ENCODE measurements at regions not wholly inside any gene's neighbourhood (a gene's known extent, or its start where the extent isn't known, plus 50 kb on each side); places are given as distances from the start of the nearest gene placed in this dataset.
"Not testable (repeated sequence)": the region's sequence is repeated elsewhere in the genome, so short reads cannot be mapped to it uniquely, and the experiment has no call there.

DNA sequence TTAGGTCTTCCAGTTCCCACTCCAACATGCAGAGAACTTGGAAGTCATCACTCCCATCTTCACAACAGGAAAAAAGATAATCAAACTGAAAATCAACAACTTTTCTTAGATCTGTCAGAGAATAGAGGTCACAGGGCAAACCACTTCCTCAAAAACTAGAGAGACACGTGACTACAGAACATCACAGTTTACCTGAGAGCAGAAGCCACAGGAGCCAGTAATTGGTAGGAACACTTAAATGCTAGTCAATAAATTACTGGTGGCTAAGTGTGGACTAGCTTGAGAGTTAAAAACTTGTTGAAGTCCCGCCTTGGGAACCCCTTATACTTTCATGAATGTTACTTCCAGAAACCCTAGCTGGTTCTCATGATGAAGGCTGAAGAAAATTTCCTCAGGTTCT lies 81.1 kb downstream of the THSD1 start:
- intact Hi-C loops (cut with DNase I, micrococcal nuclease); H3K9me3 Mint-ChIP-seq (ENCODE audit: low read depth); H3K4me3 Mint-ChIP-seq; H3K36me3 Mint-ChIP-seq (ENCODE audit: low read depth); CTCF ChIA-PET; DNase-seq; H3K4me1 Mint-ChIP-seq; POLR2A ChIA-PET; ATAC-seq; H3K27ac Mint-ChIP-seq; H3K27me3 Mint-ChIP-seq: not testable (repeated sequence)

DNA sequence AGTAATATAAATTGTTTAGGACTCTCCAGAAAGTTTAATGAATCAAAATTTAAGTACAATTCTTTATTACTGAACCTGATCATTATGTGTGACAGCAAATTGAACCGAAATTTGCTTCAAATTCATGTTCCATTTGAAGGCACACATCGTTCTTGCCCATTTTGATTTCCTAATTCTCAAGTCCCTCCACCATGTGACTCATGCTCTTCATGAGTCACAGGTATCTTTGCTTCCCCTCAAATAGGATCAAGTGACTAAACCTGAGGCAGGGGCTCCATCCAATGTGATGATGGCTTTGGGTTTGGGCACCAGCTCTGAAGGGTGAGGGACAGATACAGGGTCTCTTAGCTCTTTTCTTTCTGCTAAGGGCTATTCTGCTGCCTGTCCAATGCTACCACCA lies 86.1 kb downstream of the THSD1 start:
- H3K27me3 Mint-ChIP-seq = peaks cover 9% of the 10 kb centered on the region
- ATAC-seq (no peak), DNase-seq (no peak)
- no peaks in the 10 kb centered on the region for H3K36me3 Mint-ChIP-seq (ENCODE audit: low read depth)
- intact Hi-C loops (cut with DNase I, micrococcal nuclease) = no loop called here
- POLR2A ChIA-PET = no interaction called here
- H3K4me1 Mint-ChIP-seq = peaks cover 1% of the 10 kb centered on the region
- H3K9me3 Mint-ChIP-seq (ENCODE audit: low read depth) = peaks cover 2% of the 10 kb centered on the region
- no peak overlapping the region for H3K4me3 Mint-ChIP-seq
- CTCF ChIA-PET = no interaction called here
- no peak overlapping the region for H3K27ac Mint-ChIP-seq

DNA sequence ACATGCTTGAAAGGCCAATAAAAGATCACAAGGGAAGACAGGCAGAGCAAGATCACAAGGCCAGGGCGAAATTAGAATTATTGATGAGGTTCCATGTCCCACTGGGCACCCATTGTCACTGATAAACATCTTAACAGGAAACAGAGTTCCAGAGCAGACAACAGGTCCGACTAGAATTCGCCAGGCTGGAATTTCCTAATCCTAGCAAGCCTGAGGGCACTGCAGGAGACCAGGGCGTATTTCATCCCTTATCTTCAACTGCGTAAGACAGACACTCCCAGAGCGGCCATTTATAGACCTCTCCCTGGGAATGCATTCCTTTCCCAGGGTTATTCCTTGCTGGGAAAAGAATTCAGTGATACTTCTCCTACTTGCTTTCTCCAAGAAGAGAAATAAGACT lies 96.1 kb downstream of the THSD1 start:
- intact Hi-C loops (cut with DNase I, micrococcal nuclease); H3K36me3 Mint-ChIP-seq (ENCODE audit: low read depth); H3K4me1 Mint-ChIP-seq; H3K27me3 Mint-ChIP-seq; ATAC-seq; H3K27ac Mint-ChIP-seq; DNase-seq; CTCF ChIA-PET; POLR2A ChIA-PET; H3K4me3 Mint-ChIP-seq: not testable (repeated sequence)
- peaks cover 11% of the 10 kb centered on the region for H3K9me3 Mint-ChIP-seq (ENCODE audit: low read depth)

DNA sequence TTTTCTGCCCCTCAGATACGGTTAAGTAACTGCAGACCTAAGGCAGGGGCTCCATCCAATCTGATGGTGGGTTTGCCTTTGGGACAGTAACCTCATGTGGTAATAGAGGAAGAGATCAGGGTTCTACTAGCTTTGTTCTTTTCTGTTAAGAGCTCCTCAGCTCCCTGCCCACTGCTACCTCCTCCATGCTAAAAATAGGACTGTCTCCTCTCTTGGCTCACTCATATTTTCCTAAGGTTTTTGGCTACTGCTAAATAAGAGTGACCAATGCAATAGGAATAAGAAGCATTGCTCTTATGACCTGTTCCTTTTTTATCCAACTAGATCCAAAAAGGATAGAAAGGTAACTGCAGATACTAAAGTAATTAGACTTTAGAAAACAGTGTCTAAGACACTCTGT lies 99.6 kb downstream of the THSD1 start:
- H3K27ac Mint-ChIP-seq; H3K9me3 Mint-ChIP-seq (ENCODE audit: low read depth); POLR2A ChIA-PET; ATAC-seq; H3K4me1 Mint-ChIP-seq; DNase-seq; H3K27me3 Mint-ChIP-seq; H3K36me3 Mint-ChIP-seq (ENCODE audit: low read depth); CTCF ChIA-PET; intact Hi-C loops (cut with DNase I, micrococcal nuclease); H3K4me3 Mint-ChIP-seq: not testable (repeated sequence)

DNA sequence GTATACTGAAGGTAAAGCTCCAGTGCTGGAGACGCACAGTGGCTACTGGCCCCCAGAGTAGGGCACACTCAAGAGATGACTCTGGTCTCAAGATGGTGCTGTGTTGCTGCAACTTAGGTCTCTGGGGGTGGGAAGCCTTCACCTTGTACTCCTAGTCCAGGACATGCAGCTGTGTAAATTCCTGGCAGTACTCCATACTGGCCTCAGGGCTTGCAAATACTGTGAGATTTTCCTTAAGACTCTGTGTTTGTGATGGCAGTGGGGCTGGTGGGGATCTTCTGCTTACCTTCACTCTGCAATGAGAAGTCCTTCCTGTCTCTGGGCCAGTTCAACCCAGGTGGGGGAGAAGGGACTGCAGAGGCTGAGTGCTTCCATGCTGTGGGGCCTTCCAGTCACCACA lies 102.9 kb downstream of the THSD1 start:
- H3K9me3 Mint-ChIP-seq (ENCODE audit: low read depth); H3K27ac Mint-ChIP-seq; H3K36me3 Mint-ChIP-seq (ENCODE audit: low read depth); intact Hi-C loops (cut with DNase I, micrococcal nuclease); H3K27me3 Mint-ChIP-seq; H3K4me1 Mint-ChIP-seq; POLR2A ChIA-PET; DNase-seq; CTCF ChIA-PET; ATAC-seq; H3K4me3 Mint-ChIP-seq: not testable (repeated sequence)

DNA sequence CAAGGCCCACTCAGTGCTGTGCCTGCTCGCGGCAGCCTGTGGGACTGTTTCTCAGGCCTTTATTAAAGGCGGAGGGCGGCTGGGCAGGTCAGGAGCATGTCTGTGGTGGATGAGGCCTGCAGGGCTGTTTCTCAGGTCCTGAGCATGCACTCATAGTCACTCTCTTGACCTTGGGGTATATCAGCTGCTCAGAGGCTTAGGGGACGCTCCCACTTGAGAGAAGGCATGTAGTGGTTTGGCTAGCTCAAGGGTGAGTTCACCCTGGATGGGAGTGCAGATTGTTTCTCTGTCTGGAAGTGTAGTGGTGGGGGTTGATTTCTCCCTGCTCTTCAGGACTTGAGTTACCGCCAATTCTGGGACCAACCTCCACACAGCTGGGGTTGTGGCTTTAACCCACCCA lies 103.3 kb downstream of the THSD1 start:
- intact Hi-C loops (cut with DNase I, micrococcal nuclease); POLR2A ChIA-PET; H3K27me3 Mint-ChIP-seq; ATAC-seq; H3K27ac Mint-ChIP-seq; H3K4me1 Mint-ChIP-seq; H3K4me3 Mint-ChIP-seq; CTCF ChIA-PET; H3K36me3 Mint-ChIP-seq (ENCODE audit: low read depth); H3K9me3 Mint-ChIP-seq (ENCODE audit: low read depth); DNase-seq: not testable (repeated sequence)

DNA sequence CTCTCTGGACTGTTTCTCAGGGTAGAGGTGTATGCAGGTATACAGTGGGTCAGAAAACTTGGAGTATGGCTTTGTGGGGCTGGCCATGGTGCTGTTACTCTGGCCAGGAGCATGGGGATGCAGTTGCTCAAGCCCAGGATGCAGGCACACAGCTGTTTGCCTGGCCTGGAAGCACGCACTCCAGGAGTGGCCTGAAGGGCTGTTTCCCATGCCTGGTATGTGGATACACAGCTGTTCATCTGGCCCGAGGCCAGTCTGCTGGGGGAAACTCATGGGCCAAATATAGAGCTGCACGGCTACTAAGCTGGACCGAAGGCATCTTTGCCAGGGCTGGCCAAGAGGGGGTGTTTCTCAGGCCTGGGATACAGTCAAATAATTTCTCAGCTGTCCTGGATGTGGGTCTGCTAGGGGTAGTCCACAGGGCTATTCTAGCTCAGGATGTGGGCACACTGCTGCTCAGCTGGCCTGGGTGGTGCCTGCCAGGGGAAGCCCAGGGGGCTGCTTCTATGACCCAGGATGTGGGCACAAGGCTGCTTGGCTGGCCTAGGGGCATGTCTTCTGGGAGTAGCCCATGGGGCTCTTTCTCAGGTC lies 104.1 kb downstream of the THSD1 start:
- intact Hi-C loops (cut with DNase I, micrococcal nuclease); H3K27me3 Mint-ChIP-seq; ATAC-seq; H3K27ac Mint-ChIP-seq; H3K4me1 Mint-ChIP-seq; H3K4me3 Mint-ChIP-seq; DNase-seq; H3K9me3 Mint-ChIP-seq (ENCODE audit: low read depth); H3K36me3 Mint-ChIP-seq (ENCODE audit: low read depth); CTCF ChIA-PET; POLR2A ChIA-PET: not testable (repeated sequence)

DNA sequence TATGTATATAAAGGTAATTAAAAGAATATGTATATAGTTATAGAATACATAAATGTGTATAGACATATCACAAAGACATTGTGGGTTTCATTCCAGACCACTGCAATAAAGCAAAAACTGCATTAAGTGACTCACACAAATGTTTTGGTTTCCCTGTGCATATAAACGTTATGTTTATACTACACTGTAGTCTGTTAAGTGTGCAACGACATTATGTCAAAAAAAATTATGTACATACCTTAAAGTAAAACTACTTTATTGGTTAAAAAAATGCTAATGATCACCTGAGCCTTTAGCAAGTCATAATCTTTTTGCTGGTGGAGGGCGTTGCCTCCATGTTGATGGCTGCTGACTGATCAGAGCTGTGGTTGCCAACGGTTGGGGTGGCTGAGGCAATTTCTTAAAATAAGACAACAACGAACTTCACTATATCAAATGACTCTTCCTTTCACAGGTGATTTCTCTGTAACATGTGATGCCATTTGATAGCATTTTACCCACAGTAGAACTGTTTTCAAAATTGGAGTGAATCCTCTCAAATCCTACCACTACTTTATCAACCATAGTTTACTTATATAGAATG lies 107.8 kb downstream of the THSD1 start:
- POLR2A ChIA-PET; DNase-seq; H3K27ac Mint-ChIP-seq; H3K4me3 Mint-ChIP-seq; ATAC-seq; H3K4me1 Mint-ChIP-seq; H3K36me3 Mint-ChIP-seq (ENCODE audit: low read depth); H3K27me3 Mint-ChIP-seq; CTCF ChIA-PET; intact Hi-C loops (cut with DNase I, micrococcal nuclease); H3K9me3 Mint-ChIP-seq (ENCODE audit: low read depth): not testable (repeated sequence)

DNA sequence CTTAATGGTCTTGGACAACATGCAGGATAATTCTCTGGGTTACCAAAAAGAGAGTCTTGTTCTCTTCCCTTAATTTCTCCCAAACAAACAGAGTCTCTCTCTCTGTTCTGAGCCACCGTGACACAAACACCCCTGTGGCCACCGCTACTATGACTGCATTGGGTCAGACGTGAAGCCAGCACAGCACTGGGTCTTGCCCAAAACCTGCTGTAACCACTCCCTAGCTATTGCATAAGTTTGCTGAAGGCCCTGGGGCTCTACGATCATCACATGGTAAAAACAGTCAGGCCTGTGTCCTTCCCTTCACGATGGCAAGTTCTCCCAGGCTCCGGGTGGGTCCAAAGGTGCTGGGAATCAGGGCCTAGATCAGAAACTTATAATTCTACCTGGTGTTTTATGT lies 117.1 kb downstream of the THSD1 start:
- H3K27ac Mint-ChIP-seq; ATAC-seq; H3K36me3 Mint-ChIP-seq (ENCODE audit: low read depth); H3K4me1 Mint-ChIP-seq; intact Hi-C loops (cut with DNase I, micrococcal nuclease); H3K27me3 Mint-ChIP-seq; H3K4me3 Mint-ChIP-seq; DNase-seq; POLR2A ChIA-PET; H3K9me3 Mint-ChIP-seq (ENCODE audit: low read depth); CTCF ChIA-PET: not testable (repeated sequence)

DNA sequence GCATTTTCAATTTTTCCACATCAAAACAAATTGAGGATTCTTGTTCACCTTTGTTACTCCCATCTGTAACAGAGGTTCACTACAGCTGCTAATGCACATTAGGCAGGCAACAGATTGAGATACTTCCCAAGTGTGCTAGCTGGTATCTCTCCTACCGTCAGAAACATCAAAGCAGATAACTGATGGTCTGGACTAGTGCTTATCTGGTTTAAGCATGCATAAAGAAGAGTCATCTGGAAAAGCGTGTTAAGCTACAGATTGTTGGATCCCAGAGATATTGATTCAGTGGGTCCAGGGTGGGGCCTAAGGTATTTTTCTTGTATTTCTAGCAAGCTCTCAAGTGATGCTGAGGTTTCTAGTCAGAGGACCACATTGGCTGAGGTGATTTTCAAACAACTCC lies 122.0 kb upstream of the NEK3 start:
- H3K36me3 Mint-ChIP-seq (ENCODE audit: low read depth); CTCF ChIA-PET; ATAC-seq; H3K4me3 Mint-ChIP-seq; H3K4me1 Mint-ChIP-seq; H3K27ac Mint-ChIP-seq; DNase-seq; H3K9me3 Mint-ChIP-seq (ENCODE audit: low read depth); POLR2A ChIA-PET; intact Hi-C loops (cut with DNase I, micrococcal nuclease); H3K27me3 Mint-ChIP-seq: not testable (repeated sequence)

DNA sequence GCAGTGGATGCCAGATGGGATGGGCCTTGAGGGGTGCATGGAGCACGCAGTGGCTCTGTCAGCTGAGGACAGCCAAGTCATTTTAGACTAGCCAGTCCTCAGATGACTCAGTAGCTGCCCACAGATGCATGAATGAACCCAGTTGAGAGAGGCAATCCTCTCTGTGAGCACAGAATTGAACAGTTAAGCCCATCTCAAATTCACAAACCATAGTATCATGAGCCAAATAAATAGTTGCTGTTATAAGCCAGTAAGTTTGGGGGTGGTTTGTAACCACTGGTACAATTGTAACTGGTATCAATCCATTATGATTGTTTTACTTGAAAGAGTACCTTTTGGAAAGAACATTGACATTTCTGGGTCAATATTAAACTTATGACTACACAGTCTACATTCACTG lies 120.0 kb upstream of the NEK3 start:
- CTCF ChIA-PET, POLR2A ChIA-PET: not testable (repeated sequence)

DNA sequence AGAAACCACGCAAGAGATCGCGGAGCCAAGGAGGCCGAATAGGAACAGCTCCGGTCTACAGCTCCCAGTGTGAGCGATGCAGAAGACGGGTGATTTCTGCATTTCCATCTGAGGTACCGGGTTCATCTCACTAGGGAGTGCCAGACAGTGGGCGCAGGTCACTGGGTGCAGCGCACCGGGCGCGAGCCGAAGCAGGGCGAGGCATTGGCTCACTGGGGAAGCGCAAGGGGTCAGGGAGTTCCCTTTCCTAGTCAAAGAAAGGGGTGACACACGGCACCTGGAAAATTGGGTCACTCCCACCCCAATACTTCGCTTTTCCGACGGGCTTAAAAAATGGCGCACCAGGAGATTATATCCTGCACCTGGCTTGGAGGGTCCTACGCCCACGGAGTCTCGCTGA lies 94.9 kb upstream of the NEK3 start:
- CTCF ChIA-PET; H3K27ac Mint-ChIP-seq; intact Hi-C loops (cut with DNase I, micrococcal nuclease); H3K36me3 Mint-ChIP-seq (ENCODE audit: low read depth); H3K9me3 Mint-ChIP-seq (ENCODE audit: low read depth); H3K4me3 Mint-ChIP-seq; H3K4me1 Mint-ChIP-seq; DNase-seq; POLR2A ChIA-PET; ATAC-seq; H3K27me3 Mint-ChIP-seq: not testable (repeated sequence)

More for the DNA sequence above, 120.0 kb upstream of the NEK3 start:
- H3K27me3 Mint-ChIP-seq; H3K27ac Mint-ChIP-seq; H3K4me1 Mint-ChIP-seq; DNase-seq; H3K36me3 Mint-ChIP-seq (ENCODE audit: low read depth); intact Hi-C loops (cut with DNase I, micrococcal nuclease); H3K4me3 Mint-ChIP-seq; ATAC-seq; H3K9me3 Mint-ChIP-seq (ENCODE audit: low read depth): not testable (repeated sequence)

DNA sequence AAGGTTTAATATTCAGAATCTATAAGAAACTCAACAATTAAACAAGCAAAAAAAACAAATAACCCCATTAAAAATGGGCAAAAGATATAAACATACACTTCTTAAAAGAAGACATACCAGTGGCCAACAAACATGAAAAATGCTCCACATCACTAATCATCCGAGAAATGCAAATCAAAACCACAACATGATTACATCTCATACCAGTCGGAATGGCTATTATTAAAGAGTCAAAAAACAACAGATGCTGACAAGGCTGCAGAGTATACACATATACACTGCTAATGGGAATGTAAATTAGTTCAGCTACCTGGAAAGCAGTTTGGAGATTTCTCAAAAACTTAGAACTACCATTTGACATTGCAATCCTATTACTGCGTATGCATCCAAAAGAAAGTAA lies 81.4 kb upstream of the NEK3 start:
- DNase-seq; H3K4me1 Mint-ChIP-seq; POLR2A ChIA-PET; H3K36me3 Mint-ChIP-seq (ENCODE audit: low read depth); H3K27me3 Mint-ChIP-seq; H3K4me3 Mint-ChIP-seq; CTCF ChIA-PET; ATAC-seq; H3K9me3 Mint-ChIP-seq (ENCODE audit: low read depth); intact Hi-C loops (cut with DNase I, micrococcal nuclease); H3K27ac Mint-ChIP-seq: not testable (repeated sequence)
